PC-3 (cell line): ENCODE measurements at regions not wholly inside any gene's neighbourhood (a gene's known extent, or its start where the extent isn't known, plus 50 kb on each side); places are given as distances from the start of the nearest gene placed in this dataset.

ENCODE experiments used
- CTCF ChIP-seq: fragments of 300-600 bp; sonication (generic); conservative IDR thresholded peaks from 2 replicates; pipeline ENCODE4 v1.5.1; 2017; ENCODE audit warnings: antibody characterized with exemption, low read depth, mild to moderate bottlenecking, low read length
- EZH2 ChIP-seq: fragments of 300-600 bp; sonication (generic); IDR thresholded peaks from one replicate; pipeline ENCODE4 v1.6.1; 2017; ENCODE audit warnings: antibody characterized with exemption, mild to moderate bottlenecking, low read length; ENCODE audit not compliant: unreplicated experiment
- EZH2phosphoT487 ChIP-seq: fragments of 300-600 bp; sonication (generic); IDR thresholded peaks from 2 replicates; pipeline ENCODE4 v1.6.1; 2018; ENCODE audit warnings: mild to moderate bottlenecking, antibody characterized with exemption, low read length, borderline replicate concordance

- TF ChIP-seq CTCF (no peak), EZH2phosphoT487 (no peak), EZH2 (no peak)
Measured at GRCh38 chr11:37786214-37786755, 1188.2 kb upstream of the RAG2 start.
